ENCODE measurements at regions not wholly inside any gene's neighbourhood (a gene's known extent, or its start where the extent isn't known, plus 50 kb on each side); places are given as distances from the start of the nearest gene placed in this dataset.

DNA sequence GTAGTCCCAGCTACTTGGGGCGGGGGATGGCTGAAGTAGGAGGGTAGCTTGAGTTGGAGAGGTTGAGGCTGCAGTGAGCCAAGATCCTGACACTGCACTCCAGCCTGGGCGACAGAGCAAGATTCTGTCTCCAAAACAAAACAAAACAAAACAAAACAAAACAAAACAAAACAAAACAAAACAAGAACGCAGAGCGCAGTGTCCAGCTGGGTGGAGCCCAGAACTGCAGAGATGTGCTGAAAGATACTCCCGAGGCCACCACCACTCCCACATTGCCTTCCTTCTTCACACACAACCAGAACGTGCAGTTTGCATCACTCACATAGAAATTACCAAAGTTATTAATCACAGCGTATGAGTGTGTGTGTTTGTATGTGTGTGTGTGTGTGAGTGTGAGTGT lies 222.9 kb upstream of the ASIC2 start:
- DNase-seq (ENCODE audit: low read depth), result no peak

DNA sequence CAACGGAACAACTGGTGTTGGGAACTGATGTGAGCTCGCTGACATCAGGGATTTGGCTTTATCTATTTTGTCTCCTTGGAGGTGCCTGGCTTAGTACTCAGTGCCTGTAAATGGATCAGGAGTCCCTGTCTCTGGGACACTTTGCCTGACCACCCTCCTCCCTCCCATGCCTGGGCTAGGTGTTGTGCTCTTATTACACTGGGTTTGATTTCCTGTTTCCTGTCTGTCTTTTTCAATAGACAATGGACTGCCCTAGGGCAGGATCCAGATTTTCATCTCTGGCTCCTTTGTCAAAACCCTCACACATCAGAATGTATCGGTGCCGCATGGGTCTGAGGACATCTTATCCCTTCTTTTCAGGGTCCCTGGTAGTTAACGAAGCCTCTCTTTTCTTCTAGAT lies 223.6 kb upstream of the ASIC2 start:
- no peak for DNase-seq (ENCODE audit: low read depth)

DNA sequence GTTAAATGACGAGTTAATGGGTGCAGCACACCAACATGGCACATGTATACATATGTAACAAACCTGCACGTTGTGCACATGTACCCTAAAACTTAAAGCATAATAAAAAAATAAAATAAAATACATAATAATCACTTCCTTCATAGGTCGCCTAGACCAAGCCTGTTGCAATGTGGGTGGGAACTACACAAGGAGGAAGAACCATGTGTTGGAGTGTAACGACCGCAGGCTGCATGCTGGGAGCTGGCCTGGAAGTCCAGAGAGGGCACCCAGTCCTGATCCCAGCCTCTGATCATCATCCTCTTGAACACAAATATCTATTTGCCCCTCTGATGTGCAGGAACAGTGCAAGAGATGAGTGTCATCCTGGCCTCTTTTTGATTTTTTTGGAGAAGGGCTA lies 224.7 kb upstream of the ASIC2 start:
- DNase-seq (ENCODE audit: low read depth), result no peak

DNA sequence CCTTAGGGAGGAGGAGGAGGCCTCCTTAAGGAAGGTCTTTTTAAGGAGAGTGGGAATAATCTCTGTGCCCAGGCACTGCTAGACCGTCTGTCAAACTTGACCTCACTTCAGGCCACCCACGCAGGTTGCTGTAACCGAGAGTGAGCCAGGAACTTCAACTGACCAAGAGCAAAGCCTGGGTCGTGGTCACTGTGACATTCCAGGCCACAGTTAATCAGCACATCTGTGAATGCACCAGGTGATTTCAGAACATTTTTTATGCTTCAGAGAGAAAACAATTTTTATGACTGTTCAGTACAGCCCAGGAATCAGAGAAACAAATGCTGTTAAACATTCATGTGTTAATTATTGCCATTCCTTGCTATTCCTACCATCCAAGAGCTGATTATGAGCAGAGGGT lies 226.6 kb upstream of the ASIC2 start:
- DNase-seq (ENCODE audit: low read depth), result no peak

DNA sequence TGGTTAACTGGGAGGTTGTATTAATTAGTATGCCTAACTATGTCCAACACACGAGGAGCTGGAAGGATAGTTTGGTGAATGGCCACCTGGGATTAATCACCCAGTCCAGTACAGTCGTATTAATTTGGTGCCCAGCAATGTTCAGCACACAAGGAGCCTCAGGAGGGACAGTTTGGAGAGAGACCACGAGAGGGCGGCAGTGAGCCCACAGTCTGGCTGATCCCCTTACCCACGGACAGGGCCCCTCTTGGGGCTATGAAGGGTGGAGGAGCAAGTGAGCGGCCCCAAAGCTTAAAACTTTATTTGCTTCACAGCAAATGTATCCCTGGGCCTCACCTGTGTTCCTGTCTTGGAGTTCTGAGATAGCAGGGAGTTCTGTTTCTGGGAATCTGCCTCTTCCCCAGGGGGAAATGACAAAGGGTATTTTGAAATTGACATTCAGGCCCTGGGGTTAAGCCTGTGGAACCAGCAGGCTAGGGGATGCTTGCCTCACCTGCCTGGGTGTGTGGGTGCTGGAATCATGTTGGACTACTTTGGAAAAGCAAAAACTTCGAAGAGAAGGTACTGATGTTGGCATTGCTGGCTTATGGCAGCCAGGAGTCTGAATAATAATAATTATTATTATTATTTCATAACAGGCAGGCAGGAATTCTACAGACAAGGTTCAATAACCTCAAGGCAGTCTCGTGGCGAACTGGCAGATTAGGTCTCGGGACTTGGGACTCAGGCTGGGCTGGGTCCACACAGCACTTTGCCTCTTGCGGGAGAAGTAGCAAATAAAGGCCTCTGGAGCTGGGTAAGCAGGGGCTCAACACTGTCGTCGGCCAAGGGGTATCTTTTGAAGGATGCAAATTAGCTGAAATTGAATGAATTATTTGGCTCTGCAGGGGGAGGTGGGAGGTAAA lies 227.6 kb upstream of the ASIC2 start:
- DNase-seq (ENCODE audit: low read depth), result peak; percentile 1

DNA sequence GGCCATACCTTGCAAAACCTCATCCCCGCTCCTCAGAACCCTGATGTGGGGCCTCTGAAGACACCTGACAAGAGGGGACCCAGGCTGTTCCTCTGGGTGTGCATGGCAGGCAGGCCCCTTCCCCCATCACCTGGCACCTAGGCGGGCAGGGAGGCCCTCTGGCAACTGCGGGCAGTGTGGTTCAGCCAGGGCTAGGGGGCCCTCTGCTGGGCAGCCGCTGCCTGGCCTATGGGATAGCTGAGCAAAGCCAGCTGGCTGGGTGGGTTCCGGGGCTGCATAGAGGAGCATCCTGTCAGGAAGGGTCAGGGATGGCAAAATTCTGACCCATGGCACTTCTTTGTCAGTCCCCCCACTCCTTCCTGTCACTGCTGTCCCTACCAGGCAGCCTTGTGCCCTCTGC lies 228.7 kb upstream of the ASIC2 start:
- DNase-seq (ENCODE audit: low read depth), result no peak

DNA sequence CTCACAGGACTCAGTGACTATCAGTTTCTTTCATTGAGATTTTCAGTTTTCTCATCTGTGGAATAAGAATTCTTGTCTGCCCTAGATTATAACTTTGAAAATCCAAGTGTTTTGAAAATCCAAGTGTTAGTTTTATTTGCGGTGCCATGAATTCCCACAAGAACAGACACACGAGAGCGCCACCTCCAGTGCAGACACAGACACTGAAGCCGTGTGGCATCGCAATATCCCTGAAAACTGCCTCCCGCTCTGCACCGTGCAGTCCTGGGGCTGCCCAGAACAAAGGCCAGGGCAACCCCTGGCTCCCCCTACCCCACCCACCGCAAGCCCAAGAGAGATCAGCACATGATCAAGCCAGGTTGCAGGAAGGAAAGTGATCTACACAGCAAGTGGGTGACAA lies 229.5 kb upstream of the ASIC2 start:
- no peak for DNase-seq (ENCODE audit: low read depth)

DNA sequence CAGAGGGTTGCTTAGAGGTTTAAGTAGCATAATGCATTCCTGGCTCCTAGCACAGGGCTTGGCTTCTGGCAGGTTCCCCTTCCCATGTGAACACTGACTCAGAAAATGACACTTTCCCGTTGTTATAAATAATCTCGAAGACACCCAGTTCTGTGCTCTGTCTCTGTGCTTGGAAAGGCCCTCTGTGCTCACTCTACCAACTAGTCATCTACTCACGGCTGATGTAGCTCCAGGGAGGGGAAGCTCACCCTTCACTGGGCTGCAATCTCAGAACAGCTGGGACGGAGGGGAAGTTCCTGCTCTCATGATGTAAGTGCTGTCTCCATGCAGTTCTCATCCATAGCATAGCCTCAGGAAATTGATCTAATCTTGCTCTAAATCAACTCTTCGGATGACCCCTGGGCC lies 230.5 kb upstream of the ASIC2 start:
- DNase-seq (ENCODE audit: low read depth), result no peak

DNA sequence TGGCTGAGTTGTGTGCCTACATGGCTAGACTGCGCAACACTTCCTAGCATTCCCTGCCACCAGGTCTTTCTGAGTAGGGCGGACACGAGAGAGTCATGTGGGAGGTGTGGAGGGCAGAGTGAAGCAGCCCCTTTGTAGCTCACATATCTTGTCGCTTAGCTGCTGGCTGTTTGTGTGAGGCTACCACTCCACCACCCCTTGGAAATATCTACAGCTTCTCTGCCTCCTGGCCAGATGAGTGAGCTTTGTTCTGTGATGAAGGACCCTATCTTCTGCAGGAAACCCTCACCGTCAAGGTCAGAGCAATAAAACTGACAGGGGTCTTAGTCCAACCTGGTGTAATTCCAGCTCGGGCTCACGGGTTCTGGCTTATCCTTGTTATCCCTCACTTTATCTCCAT lies 232.1 kb upstream of the ASIC2 start:
- DNase-seq (ENCODE audit: low read depth), result no peak

DNA sequence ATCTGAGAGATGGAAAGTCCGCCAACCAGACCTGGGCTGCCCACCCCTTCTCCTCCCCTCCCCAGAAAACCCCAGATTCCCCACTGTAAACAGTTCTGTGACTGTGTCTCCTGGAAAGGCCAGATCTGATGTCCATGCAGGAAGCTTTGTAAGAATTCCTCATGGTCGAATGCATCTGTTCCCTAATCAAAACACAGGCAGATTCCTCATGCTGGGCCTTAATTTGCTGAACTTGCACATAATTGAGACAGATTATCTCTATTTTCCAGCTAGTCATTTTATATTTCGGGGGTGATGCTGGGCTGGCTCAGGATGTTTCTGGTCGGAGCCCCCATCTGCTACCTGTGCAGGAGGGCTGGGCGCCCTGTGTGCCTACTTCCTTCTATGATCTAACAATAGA lies 233.6 kb upstream of the ASIC2 start:
- DNase-seq (ENCODE audit: low read depth), result no peak

DNA sequence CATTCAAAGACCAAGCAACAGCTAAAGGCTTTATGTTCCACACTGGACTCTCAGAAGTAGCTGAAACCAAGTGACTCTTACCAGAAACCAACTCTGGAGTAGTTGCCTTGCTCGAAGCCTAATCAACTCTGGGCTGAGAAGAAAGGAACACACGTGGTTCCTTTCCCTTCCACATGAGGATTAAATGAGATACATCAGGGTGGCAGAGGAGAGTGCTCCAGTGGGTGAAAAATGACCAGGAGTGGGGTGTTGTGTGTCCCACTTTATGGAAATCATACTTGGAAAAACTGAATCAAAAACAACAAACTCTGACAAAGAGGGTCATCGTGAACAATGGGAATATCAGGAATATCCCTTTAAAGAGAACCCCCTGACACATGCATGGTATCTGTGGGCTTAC lies 234.2 kb upstream of the ASIC2 start:
- no peak for DNase-seq (ENCODE audit: low read depth)

DNA sequence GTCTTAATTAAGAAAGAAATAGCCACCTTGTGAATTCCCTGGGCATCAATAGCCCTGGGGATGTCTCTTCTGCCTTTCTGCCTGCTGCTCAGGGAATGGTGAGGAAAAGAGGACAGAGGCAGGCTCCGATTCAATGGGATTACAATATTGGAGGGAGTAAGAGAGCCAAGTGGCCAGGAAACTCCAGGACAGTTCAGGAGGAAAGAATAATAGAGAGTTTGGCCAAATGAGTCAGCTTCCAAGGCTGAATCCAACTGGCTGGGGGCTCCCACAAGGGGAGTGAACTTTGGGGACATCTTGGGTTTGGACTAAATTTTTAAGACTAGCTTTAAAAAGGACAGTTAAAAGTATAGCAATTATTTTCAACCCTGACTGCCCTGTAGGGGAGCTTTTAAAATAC lies 235.8 kb upstream of the ASIC2 start:
- no peak for DNase-seq (ENCODE audit: low read depth)

DNA sequence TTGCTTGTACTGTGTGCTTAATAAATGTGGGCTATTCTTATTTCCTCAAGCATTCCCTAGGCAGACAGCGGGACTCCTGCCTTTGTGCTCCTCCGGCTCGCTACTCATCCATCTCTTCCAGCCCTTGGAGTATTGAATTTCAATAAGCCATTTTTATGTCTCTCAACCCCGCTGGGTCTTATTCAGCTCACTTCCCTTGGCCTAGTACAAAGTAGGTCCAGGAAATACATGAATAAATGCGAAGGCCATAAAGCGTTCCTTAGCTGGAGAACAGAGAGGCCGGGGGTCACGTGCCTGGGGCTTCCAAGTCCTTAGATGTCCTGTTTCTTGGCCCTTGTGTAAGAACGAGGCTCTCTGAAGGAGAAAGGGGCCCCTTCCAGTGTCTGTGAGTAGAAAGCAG lies 236.7 kb upstream of the ASIC2 start:
- no peak for DNase-seq (ENCODE audit: low read depth)

DNA sequence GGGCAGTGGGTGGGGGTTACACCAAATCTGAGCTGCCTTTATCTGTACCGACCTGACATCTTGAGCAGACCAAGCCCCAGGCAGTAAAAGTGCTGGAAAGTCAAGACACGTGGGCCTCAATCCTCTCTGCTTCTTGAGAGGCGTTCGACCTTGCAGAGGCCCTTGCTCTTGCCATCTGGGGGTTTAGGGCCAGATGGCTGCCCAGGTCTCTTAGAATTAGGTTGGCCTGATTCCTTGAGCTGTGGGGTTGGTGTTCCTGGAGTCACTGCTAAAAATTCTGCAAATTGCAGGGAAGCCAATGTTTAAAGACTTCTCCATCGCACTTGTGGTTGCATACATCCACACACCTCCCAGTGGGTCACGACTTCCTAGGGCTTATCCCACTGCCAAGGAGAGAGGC lies 238.2 kb upstream of the ASIC2 start:
- no peak for DNase-seq (ENCODE audit: low read depth)

DNA sequence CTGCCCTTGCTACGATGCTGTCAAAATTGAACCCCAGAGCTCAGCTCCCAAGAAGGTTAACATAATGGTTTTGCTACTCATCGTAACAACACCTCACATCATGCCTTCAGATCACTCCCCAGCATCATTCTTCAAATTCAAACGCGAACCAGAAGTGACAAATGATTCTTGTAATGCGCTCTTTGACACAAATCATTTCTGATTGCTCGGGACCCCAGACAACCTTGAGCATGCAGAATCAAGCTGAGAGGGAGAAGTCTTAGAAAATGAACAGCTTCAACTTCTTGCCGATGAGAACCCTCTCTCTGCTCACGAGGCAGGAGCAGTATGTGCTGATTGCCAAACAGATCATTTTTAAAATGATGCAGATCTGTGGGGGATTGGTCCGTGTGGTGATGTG lies 241.0 kb upstream of the ASIC2 start:
- DNase-seq (ENCODE audit: low read depth), result no peak

DNA sequence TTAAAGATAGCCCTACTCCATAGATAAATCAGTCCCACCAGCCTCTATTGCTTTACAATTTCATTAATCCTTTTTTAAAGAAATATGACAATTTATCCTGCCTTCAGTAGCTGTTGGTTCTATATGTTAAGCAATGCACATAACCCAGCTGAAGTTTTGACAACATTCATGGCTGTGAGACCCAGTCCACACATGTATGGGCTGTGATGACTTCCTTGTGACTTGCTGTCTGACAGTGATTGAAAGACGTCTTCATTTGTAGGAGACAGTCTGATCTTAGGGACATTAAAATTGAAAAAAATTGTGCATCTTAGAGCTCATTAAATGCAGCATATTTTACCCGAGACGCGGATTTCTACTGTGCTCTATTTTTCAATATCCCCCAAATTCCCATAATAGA lies 252.0 kb upstream of the ASIC2 start:
- no peak for DNase-seq (ENCODE audit: low read depth)

DNA sequence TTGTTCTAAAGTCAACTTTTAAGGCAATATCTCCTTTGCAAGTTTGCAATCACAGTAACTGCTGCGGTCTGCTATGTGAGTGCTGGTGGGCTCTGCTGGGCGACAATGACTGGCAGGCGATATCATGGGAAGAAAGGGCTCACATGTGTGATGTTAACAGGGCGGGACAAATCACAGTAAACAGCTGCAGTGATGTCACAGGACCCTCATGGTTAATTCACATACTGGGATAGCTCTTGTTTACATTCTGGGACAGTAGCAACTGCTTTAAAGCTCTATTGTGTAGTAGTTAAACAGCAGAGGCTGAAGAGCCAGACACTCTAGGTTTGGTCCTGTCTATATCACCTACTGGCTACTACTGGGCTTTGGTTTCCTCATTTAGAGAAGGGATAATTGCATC lies 257.2 kb upstream of the ASIC2 start:
- DNase-seq (ENCODE audit: low read depth), result no peak

DNA sequence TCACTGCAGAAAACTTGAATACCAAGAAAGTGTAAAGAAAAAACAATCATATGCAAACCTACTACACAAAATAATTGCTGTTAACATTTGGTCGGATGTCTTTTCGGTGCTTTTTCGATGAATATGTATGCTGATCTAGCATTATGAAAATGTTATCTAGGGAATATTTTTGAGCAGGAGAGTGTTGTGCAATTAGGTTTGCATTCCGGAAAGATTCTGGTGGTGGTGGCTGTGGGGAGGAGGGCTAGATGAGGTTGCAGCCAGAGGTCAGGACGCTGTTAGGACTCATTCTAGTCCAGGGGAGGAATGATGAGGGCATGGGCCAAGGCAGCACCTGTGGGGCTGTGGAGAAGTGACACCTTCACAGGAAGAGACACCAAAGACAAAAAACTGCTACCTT lies 258.0 kb upstream of the ASIC2 start:
- no peak for DNase-seq (ENCODE audit: low read depth)

DNA sequence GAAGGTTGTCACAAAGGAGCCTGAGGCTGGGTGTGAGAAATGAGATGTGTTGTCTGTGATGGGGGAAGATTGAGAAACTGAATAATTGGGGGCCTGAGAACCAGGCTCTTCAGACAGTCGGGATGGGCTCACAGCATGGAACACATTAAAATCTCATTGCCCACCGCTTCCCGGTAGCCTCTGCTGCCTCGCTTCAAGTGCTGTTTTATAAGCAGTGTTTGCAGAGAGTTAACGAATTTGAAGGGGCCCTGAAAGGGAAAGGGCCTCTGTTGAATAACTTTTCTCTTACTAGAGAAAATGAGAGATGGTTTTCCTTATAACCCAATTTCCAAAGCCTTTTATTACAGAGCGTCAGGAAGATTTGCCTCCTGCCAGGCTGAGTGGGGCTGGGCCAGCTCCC lies 258.8 kb upstream of the ASIC2 start:
- DNase-seq (ENCODE audit: low read depth), result no peak

DNA sequence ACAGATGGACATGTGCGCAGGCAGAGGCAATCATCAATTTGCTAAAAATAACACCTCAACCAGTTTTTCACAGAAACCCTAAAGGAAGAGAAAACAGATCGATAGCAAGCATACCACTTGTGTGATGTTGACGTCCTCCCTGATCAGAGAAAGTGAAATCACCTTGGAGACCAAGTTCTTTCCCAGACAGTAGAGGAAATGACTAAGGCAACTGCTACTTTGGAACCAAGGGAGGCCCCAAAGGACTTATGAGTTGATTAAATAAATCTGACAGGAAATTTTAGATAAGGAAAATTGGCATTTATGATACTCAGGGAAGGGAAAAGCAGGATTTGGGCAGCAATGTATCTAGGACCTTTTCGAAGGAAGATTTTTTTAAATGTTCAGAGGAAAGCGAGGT lies 267.1 kb upstream of the ASIC2 start:
- DNase-seq (ENCODE audit: low read depth), result peak; percentile 1

DNA sequence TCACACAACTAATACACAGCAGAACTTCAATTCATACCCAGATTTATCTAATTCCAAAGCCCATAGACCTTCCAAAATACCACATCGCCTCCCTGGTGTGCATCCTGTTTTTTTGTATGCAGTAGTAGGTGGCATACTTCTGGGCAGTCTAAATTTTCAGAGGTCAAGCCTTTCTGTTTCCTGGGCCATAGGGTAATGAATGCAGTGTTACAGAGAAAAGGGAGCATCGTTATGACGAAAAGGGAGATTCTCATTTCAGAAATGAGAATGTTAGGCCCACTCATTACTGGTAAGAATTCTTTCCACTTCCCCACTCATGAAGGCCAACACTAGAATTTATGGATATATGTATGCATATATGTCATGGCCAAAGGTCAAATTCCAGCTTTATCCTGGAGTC lies 267.8 kb upstream of the ASIC2 start:
- no peak for DNase-seq (ENCODE audit: low read depth)

DNA sequence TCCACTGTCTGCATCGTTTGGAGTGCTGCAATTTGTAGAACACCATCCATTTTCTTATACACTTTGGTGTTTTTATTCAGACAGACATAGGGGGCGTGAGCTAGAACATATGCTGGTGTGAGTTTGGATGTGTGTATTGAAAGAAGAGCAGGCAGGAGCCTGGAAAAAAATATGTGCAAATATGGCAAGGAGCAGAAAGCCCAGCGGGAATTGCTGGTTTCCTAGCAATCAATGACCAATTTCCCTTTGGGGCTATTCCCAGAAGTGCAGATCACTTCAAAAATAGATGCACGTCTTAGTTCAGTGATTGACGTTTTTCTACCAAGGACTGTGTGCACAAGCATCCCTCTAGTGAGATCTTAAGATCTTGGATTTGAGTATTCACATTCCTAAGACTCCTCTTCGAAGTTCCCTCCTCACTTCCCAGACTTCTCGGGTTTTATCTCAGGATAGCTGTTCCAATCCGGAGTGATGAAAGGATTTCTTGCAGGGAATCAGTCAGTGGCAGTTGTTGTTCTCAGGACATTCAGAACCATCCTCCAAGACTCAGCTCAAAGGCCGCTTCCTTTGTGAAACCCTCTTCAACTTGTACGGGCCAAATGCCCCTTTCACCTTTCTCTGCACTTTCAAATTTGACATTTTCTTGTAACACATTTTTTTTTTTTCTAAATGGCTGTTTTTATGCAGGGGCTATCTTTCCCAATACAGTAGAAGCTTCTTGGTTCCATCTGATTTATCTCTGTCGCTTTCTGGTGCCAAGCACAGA lies 268.7 kb upstream of the ASIC2 start:
- DNase-seq (ENCODE audit: low read depth), result no peak

DNA sequence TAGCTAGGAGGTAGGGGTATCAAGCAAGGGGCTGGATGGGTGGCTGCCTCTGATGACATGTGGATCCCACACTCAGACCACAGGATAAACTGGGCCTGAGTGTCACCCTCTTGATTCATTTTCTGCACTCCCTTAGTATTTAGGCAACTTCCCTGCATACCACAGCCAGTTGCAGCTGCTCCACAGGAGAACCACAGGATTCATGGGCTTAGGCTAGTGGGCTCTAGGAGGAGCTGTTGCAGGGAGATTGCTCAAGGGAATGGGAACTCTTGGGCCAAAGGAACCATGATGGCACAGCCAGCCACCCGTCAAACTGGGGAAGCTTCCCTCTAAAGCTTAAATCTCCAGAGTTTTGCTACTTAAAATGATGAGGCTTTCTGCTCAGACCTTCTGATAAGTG lies 269.7 kb upstream of the ASIC2 start:
- DNase-seq (ENCODE audit: low read depth), result no peak

DNA sequence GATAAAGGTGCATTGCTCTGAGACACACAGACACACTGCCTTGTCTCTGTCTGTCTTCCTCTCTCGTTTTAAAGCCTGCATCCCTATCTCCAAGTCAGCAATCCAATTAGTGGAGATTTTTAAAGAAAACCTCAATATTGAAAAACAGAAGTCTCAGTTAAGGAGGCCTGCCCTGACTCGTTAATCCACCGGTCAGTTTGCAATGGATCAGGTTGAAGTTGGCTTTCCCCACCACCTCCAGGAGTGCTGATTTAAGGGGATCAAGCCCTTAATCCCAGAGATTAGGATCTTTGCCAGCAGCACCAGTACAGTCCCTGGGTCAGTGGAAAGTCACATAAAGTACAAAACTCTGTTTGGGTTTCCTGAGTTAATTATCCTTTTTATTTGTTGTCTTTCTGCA lies 271.1 kb upstream of the ASIC2 start:
- no peak for DNase-seq (ENCODE audit: low read depth)
